ENCODE measurements at regions not wholly inside any gene's neighbourhood (a gene's known extent, or its start where the extent isn't known, plus 50 kb on each side); places are given as distances from the start of the nearest gene placed in this dataset.

GRCh38 chr18:43882358-43883055 lies 605.2 kb upstream of the SYT4 start:
- no peak overlapping the region for H3K4me3 Mint-ChIP-seq
- no peaks in the 10 kb centered on the region for H3K27me3 Mint-ChIP-seq
- no peak for DNase-seq
- H3K9me3 ChIP-seq (ENCODE audit: control insufficient read depth, low read length, poor library complexity, severe bottlenecking), result peaks cover 3% of the 10 kb centered on the region
- H3K36me3 Mint-ChIP-seq (ENCODE audit: low read depth), result no peaks in the 10 kb centered on the region
- H3K27ac Mint-ChIP-seq, result no peak overlapping the region
- ATAC-seq, result no peak
- H3K4me1 Mint-ChIP-seq, result no peaks in the 10 kb centered on the region

GRCh38 chr18:43883886-43884285 lies 606.6 kb upstream of the SYT4 start:
- peaks cover 3% of the 10 kb centered on the region for H3K9me3 ChIP-seq (ENCODE audit: control insufficient read depth, low read length, poor library complexity, severe bottlenecking)
- H3K4me1 Mint-ChIP-seq, result no peaks in the 10 kb centered on the region
- DNase-seq (no peak), ATAC-seq (no peak)
- H3K27ac Mint-ChIP-seq, result no peak overlapping the region
- no peaks in the 10 kb centered on the region for H3K27me3 Mint-ChIP-seq
- H3K4me3 Mint-ChIP-seq, result no peak overlapping the region
- no peaks in the 10 kb centered on the region for H3K36me3 Mint-ChIP-seq (ENCODE audit: low read depth)

- Mint-ChIP-seq H3K4me1 (no peaks in the 10 kb centered on the region), H3K27me3 (no peaks in the 10 kb centered on the region), H3K27ac (no peak overlapping the region), H3K4me3 (no peak overlapping the region), H3K36me3 (ENCODE audit: low read depth) (no peaks in the 10 kb centered on the region)
- H3K9me3 ChIP-seq (ENCODE audit: control insufficient read depth, low read length, poor library complexity, severe bottlenecking), result peaks cover 3% of the 10 kb centered on the region
- ATAC-seq, result no peak
- no peak for DNase-seq
Measured at GRCh38 chr18:43886341-43886740, 609.1 kb upstream of the SYT4 start.

- no peaks in the 10 kb centered on the region for H3K36me3 Mint-ChIP-seq (ENCODE audit: low read depth)
- peaks cover under 1% of the 10 kb centered on the region for H3K9me3 ChIP-seq (ENCODE audit: control insufficient read depth, low read length, poor library complexity, severe bottlenecking)
- no peaks in the 10 kb centered on the region for H3K27me3 Mint-ChIP-seq
- DNase-seq (no peak), ATAC-seq (no peak)
- no peaks in the 10 kb centered on the region for H3K4me1 Mint-ChIP-seq
- H3K27ac Mint-ChIP-seq, result no peak overlapping the region
- H3K4me3 Mint-ChIP-seq, result no peak overlapping the region
Measured at GRCh38 chr18:43887491-43887890, 610.2 kb upstream of the SYT4 start.

GRCh38 chr18:43888598-43888997 lies 611.3 kb upstream of the SYT4 start:
- Mint-ChIP-seq H3K27me3 (no peaks in the 10 kb centered on the region), H3K4me1 (no peaks in the 10 kb centered on the region), H3K27ac (no peak overlapping the region), H3K36me3 (ENCODE audit: low read depth) (no peaks in the 10 kb centered on the region), H3K4me3 (no peak overlapping the region)
- H3K9me3 ChIP-seq (ENCODE audit: control insufficient read depth, low read length, poor library complexity, severe bottlenecking), result no peaks in the 10 kb centered on the region
- no peak for DNase-seq
- ATAC-seq, result no peak

GRCh38 chr18:43893001-43893637 lies 615.8 kb upstream of the SYT4 start:
- DNase-seq, result no peak
- Mint-ChIP-seq H3K4me1 (no peaks in the 10 kb centered on the region), H3K27me3 (no peaks in the 10 kb centered on the region), H3K4me3 (no peak overlapping the region), H3K27ac (no peak overlapping the region), H3K36me3 (ENCODE audit: low read depth) (no peaks in the 10 kb centered on the region)
- no peak for ATAC-seq
- H3K9me3 ChIP-seq (ENCODE audit: control insufficient read depth, low read length, poor library complexity, severe bottlenecking), result no peaks in the 10 kb centered on the region

DNA sequence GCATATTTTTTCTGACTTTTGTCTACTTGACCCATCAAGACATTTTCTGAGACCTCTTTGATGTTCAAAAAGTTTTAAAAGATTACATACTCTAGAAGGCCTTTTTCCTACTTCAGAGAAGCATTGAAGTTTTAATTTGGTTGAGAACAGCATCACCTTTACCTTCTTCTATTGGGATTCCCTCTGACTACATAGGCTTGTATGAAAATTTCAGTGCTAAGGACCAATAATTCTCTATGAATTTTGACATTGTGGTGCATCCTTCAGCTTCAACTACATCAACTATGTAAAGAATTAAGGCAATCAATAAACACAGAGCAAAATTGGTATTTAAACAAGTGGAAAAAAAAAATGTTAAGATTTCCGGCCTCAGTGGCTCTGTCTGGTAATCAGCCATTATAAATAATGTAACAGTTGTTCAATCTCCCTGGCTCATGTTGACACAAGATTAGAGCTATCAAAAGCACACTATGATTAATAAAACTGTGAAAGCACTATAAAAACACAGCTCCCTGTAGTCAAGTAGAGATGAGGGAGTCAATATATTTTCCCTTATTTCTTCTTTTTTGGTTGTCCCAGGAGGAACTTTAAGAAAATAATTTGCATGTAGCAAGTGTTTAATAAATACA lies 627.0 kb upstream of the SYT4 start:
- H3K27ac Mint-ChIP-seq, result no peak overlapping the region
- DNase-seq, result no peak

DNA sequence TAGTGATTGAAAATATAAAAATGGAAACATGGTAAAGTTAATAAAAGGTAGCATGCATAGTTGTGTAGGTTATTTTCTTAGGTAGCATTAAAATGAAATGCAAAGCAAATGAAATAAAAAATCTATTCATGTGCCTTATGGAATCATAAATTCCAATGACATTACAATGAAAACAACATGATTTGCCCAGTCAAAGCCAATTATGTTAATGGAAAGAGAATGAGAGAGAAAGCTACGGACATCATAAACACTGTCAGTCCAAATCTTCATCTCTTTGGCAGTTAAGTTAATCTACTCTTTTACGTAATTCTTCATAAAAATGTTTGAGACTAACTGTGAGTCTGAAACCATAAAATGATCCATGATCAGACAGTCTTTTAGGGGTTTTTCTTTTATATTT lies 636.7 kb upstream of the SYT4 start:
- Mint-ChIP-seq H3K27ac (no peak overlapping the region), H3K4me1 (no peaks in the 10 kb centered on the region), H3K36me3 (ENCODE audit: low read depth) (no peaks in the 10 kb centered on the region), H3K27me3 (no peaks in the 10 kb centered on the region), H3K4me3 (no peak overlapping the region)
- H3K9me3 ChIP-seq (ENCODE audit: control insufficient read depth, low read length, poor library complexity, severe bottlenecking), result no peaks in the 10 kb centered on the region
- DNase-seq (no peak), ATAC-seq (no peak)

More for the DNA sequence above, 627.0 kb upstream of the SYT4 start:
- Mint-ChIP-seq H3K4me1 (no peaks in the 10 kb centered on the region), H3K4me3 (no peak overlapping the region), H3K27me3 (no peaks in the 10 kb centered on the region), H3K36me3 (ENCODE audit: low read depth) (no peaks in the 10 kb centered on the region)
- H3K9me3 ChIP-seq (ENCODE audit: control insufficient read depth, low read length, poor library complexity, severe bottlenecking), result no peaks in the 10 kb centered on the region
- ATAC-seq, result no peak

DNA sequence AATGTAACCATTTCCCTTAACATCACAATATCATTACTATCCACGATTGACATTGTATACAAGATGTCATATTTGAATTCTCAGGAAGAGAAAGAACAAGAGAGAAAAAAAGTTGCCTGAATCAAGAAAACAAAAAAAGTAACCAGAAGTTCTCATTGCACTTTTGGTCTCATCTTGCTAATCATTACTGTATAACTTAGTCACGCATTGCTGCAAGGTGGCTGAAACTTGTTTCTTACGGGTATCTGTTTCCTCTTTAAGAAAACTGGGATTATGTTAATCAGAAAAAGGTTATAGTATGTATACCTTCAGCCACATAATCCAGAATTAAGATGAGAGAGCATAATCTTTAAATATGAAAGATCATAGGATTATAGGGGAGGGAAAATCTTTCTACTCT lies 639.7 kb upstream of the SYT4 start:
- Mint-ChIP-seq H3K4me1 (no peaks in the 10 kb centered on the region), H3K36me3 (ENCODE audit: low read depth) (no peaks in the 10 kb centered on the region), H3K4me3 (no peak overlapping the region), H3K27ac (no peak overlapping the region), H3K27me3 (no peaks in the 10 kb centered on the region)
- H3K9me3 ChIP-seq (ENCODE audit: control insufficient read depth, low read length, poor library complexity, severe bottlenecking), result no peaks in the 10 kb centered on the region
- DNase-seq (no peak), ATAC-seq (no peak)

DNA sequence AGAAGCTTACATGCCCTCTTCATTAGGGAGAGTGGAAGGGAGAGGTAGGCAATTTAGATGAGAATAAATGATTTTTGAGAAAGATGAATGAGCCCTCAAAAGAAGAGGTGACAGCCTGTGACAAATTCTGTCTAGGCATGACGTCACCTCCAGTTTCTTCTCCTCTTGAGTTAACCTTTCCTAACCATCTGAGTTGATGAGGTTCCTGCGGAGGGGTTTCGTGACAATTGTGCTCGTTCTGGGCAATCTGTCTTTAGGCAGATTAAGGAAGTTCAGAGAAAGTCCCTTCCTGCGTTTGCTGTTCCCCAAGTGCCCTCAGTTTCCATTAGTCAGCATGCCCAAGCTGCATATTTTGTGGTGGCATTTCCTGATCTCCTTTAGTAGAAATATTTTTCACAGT lies 640.2 kb upstream of the SYT4 start:
- no peak overlapping the region for H3K27ac Mint-ChIP-seq
- no peaks in the 10 kb centered on the region for H3K36me3 Mint-ChIP-seq (ENCODE audit: low read depth)
- H3K4me1 Mint-ChIP-seq, result no peaks in the 10 kb centered on the region
- no peak overlapping the region for H3K4me3 Mint-ChIP-seq
- no peaks in the 10 kb centered on the region for H3K27me3 Mint-ChIP-seq
- no peak for ATAC-seq
- H3K9me3 ChIP-seq (ENCODE audit: control insufficient read depth, low read length, poor library complexity, severe bottlenecking), result no peaks in the 10 kb centered on the region
- DNase-seq, result no peak

GRCh38 chr18:43919551-43919950 lies 642.3 kb upstream of the SYT4 start:
- Mint-ChIP-seq H3K36me3 (ENCODE audit: low read depth) (no peaks in the 10 kb centered on the region), H3K4me1 (no peaks in the 10 kb centered on the region), H3K4me3 (no peak overlapping the region), H3K27ac (no peak overlapping the region), H3K27me3 (no peaks in the 10 kb centered on the region)
- no peak for ATAC-seq
- H3K9me3 ChIP-seq (ENCODE audit: control insufficient read depth, low read length, poor library complexity, severe bottlenecking), result no peaks in the 10 kb centered on the region
- no peak for DNase-seq

- Mint-ChIP-seq H3K4me3 (no peak overlapping the region), H3K36me3 (ENCODE audit: low read depth) (no peaks in the 10 kb centered on the region), H3K27ac (no peak overlapping the region), H3K4me1 (no peaks in the 10 kb centered on the region), H3K27me3 (no peaks in the 10 kb centered on the region)
- no peaks in the 10 kb centered on the region for H3K9me3 ChIP-seq (ENCODE audit: control insufficient read depth, low read length, poor library complexity, severe bottlenecking)
- DNase-seq (no peak), ATAC-seq (no peak)
Measured at GRCh38 chr18:43931439-43931838, 654.1 kb upstream of the SYT4 start.

- H3K4me1 Mint-ChIP-seq, result no peaks in the 10 kb centered on the region
- no peaks in the 10 kb centered on the region for H3K27me3 Mint-ChIP-seq
- DNase-seq, result no peak
- ATAC-seq, result no peak
- no peaks in the 10 kb centered on the region for H3K36me3 Mint-ChIP-seq (ENCODE audit: low read depth)
- no peak overlapping the region for H3K27ac Mint-ChIP-seq
- H3K4me3 Mint-ChIP-seq, result no peak overlapping the region
- no peaks in the 10 kb centered on the region for H3K9me3 ChIP-seq (ENCODE audit: control insufficient read depth, low read length, poor library complexity, severe bottlenecking)
Measured at GRCh38 chr18:43932140-43932539, 654.9 kb upstream of the SYT4 start.

- H3K9me3 ChIP-seq (ENCODE audit: control insufficient read depth, low read length, poor library complexity, severe bottlenecking), result no peaks in the 10 kb centered on the region
- no peaks in the 10 kb centered on the region for H3K27me3 Mint-ChIP-seq
- ATAC-seq (no peak), DNase-seq (no peak)
- H3K4me1 Mint-ChIP-seq, result no peaks in the 10 kb centered on the region
- H3K27ac Mint-ChIP-seq, result no peak overlapping the region
- no peak overlapping the region for H3K4me3 Mint-ChIP-seq
- H3K36me3 Mint-ChIP-seq (ENCODE audit: low read depth), result no peaks in the 10 kb centered on the region
Measured at GRCh38 chr18:43933177-43933576, 655.9 kb upstream of the SYT4 start.

All from T-helper 17 cell (primary cell).